EH (cell line): ENCODE measurements at regions not wholly inside any gene's neighbourhood (a gene's known extent, or its start where the extent isn't known, plus 50 kb on each side); places are given as distances from the start of the nearest gene placed in this dataset.
A peak's percentile ranks its signal among the peaks of the same experiment; 100 is the strongest.

Experiments
- DNase-seq: peaks from one replicate; pipeline ENCODE4 v3.0.0-alpha.2; 2015; ENCODE audit warnings: low read depth

DNA sequence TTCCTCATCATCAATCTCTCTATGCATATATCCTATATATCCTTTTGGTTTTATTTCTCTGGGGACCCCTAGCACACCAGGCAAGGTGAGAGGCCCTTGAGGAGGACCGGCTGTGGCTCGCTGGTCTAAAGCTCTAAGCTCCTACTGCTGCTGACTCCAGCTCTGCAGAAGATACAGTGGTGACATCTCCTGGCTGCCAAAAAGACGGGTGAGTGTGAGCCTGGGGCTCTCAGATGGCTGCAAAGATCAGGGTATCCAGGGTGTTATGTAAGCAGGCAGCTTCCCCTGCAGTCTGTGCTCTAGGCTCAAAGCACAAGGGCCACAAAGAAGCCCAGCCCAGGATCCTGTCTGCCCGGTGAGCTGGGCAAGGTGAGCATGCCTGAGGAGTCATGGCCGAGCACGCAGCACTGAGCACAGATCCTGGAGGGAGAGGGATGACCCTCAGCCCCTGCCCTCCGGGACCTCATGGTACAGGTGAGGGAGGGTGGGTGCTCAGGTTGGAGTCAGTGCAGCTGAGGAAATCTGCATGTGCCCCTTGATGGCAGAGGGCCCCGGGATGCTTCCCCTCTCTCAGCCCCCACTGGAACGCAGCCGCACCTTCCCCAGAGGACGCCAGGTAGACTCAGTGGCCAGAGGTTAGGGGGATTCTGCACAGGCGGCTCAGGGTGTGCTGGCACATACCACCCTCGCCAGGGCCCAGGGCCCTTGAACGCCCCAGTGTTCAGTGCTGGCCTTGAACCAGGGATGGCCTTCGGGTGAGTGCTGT is 95.4 kb upstream of the INSIG1 start:
- DNase-seq: no peak

DNA sequence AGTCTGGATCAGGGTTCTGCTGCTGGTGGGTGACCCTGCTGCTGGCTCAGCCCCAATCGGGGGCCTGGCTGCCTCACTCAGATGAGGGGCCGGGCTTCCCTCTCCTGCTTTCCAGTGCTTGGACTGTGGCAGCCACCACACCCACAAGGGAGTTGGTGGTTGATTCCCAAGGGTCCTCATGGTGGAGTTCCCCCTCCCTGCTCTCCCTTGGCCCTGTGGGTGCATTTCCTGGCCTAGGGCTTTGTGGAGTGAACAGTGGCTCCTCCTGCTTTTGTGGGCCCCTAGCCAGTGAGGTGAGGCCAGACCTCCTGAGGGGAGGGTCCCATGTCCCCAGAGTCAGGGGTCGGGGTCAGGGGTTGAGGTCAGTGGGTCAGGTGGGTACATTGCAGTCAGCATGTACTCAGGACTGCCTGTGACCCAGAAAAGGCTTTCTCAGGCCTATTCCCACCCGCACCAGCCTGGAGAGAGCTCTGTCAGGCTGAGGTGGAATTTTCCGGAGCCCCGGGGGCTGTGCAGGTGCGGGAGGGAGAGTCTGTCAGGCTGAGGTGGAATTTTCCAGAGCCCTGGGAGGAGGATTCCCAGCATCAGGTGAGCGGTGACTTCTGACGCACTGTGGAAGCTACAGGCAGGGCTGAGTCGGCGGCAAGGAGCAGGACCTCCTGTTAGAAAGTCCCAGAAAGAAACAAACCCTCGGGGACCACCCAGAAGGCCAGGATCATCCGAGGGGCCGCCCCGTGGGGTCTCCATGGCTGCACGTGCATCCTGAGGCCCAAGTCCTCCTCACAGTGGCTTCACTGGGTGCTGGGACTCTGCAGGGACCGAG is 94.4 kb upstream of the INSIG1 start:
- no peak for DNase-seq

DNA sequence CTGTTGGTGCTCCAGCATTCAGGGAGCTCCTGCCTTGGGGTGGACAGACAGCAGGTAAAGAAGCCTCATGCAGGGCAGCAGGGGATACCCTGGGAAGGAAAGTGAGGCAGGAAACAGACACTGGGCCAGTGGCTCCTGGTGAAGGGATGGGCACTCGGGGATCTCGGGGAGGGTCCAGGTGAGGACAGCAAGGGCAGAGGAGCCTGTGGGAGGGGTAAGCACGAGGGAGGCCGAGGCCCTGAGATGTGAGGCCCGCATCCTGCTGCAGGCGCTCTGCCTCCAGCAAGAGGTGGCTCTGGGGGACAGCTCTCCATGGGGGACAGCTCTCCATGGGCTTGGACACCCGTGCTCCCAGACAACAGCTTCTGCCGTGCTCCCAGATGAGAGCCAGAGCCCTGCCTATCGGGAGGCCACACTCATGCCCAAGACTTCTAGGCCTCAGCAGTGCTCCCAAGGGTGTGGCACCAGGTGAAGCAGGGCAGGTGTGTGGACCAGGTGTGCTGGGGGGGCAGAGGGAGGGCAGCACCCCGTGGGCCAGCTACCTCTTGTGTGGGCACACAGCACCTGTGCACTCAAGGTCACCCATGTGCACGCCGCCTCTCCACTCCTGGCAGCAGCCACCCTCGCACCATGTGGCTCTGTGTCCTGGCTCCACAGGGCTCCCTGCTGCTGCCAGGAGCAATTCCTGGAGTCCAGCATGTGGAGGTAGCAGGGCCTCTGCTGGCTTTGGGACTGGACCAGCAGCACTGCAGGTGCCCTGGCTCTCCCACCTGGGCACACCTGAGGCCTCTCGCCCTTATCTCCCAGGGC is 93.6 kb upstream of the INSIG1 start:
- no peak for DNase-seq

DNA sequence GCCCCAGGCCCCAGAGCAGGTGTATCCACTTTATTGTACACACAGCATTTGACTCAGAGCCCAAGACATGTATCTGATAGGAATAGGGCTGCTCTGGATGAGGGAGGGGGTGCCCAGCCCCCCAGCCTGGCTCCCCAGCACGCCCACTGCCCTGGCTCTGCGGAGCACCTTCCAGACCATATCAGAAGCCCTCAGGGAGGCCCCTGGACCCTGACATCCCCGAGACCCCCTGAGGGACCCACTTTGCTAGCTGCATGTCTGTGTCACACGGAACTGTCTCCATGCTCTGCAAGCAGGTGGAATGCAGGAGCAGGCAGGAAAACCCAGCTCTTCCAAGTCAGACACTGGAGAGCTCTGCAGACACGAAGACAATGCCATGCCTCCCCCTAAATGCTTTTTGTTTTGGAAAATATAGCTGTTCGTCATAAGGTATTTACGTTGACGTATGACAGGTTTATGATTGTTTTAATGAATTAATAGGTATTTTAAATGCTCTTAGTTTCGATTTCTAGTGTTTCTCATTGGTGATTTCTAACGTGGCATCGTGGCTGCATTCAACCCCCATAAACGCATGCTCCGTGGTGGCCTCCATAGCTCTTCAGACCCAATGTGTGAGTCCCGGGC is 92.8 kb upstream of the INSIG1 start:
- DNase-seq: no peak

DNA sequence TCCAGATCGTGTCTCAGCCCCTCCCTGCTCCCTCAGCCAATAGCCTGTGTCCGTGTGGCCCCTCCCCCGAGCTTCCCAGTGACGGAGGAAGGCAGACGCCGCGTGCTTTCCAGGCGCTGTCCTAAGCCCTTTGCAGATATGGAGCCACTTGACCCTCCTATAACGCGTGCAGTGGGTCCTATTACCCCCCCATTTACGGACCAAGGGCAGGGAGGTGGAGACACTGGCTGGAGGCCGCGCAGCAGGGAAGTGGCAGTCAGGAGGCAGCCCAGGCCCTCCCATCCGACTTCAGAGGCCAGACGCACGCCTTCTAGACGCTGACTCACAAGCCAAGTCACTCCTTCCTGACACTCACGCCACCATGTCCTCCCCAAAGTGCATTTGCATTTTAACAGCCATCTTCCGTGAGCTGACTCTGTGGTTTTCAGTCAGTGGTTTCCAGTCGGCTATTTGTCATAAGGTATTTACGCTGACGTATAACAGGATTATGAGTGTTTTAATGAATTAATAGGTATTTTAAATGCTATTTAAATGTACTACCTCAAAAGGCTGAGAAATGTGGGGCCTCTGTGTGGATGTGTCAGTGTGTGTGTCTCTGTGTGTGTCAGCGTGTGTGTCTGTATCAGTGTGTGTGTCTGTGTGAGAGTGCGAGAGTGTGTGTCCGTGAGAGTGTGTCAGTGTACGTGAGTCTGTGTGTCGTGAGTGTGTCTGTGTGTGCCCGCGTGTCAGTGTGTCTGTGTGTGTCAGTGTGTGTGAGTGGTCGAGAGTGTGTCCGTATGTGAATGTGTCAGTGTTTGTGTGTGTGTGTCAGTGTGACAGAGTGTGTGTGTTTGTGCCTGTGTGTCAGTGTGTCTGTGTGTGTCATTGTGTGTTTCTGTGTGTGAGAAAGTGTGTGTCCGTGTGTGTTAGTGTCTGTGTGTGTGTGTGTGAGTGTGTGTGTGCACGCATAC is 92.0 kb upstream of the INSIG1 start:
- peak; percentile 100 for DNase-seq

DNA sequence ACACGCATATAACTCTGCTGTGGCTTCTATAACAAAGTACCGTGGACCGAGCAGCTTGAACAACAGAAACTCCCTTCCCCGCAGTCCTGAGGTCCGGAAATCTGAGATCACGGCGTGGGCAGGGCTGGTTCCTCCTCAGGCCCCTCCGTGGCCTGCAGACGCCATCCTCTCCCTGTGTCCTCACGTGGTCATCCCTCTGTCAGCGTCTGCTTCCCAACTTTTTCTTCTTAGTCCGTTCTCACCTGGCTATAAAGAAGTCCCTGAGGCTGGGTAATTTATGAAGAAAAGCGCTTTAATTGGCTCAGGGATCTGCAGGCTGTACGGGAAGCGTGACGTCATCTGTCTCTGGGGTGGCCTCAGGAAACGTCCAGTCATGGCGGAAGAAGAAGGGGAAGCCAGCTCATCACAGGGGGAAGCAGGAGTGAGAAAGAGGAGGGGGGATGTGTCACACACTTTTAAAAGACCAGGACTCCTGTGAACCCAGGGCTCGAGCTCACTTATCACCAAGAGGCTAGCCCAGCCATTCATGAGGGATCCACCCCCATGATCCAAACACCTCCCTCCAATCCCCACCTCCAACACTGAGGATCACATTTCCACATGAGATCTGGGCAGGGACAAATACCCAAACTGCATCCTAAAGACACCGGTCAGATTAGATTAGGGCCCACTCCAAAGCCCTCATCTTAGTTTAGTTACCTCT is 91.2 kb upstream of the INSIG1 start:
- DNase-seq: peak; percentile 81

DNA sequence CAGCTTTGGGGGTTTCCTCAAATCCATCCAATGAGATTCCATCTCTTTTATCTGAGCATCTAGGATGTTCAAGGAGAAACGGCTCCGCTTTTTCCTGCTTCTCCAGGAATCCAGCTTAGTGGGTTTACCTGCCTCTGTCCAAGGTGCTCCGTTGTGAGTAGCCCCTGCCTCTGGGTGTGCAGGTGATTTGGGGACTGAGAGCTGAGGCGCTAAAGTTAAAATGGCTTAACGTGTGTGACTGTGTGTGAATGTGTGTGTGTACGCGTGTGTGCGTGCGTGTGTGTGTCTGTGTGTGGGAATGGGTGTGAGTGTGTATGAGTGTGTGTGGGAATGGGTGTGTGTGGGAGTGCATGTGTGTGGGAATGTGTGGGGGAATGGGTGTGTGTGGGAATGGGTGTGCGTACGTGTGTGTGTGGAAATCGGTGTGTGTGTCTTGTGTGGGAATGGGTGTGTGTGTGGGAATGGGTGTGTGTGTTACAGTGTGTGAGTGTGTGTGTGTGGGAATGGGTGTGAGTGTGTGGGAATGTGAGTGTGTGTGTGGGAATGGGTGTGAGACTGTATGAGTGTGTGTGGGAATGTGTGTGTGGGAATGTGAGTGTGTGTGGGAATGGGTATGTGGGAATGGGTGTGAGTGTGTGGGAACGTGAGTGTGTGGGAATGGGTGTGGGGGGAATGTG is 90.2 kb upstream of the INSIG1 start:
- no peak for DNase-seq

DNA sequence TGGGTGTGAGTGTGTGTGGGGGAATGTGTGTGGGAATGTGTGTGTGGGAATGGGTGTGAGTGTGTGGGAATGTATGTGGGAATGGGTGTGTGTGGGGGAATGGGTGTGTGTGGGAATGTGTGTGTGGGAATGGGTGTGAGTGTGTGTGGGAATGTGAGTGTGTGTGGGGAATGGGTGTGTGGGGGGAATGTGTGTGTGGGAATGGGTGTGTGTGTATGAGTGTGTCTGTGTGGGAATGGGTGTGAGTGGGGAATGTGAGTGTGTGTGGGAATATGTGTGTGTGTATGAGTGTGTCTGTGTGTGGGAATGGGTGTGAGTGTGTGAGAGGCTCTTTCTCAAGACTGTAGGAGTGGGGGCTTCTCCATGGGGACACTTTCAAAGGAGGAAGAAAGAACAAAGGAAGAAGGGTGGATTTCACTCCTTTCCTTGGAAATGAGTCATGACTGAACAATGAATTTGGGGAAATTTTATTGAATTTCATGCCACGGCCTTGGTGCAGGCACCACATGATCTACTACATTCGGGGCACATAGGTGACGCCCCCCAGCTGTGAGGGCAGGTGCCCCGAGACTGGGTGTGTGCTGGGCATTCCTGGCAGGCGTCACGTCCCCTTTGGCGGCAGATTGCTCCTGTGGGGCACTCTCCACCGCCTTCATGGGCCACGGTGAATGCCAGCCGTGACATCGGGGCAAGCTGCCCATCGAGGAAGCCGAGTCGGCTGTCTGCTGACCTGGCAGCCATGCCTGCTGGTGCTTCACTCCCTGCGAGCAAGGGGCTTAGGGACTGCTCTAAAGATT is 88.8 kb upstream of the INSIG1 start:
- DNase-seq: peak; percentile 58

DNA sequence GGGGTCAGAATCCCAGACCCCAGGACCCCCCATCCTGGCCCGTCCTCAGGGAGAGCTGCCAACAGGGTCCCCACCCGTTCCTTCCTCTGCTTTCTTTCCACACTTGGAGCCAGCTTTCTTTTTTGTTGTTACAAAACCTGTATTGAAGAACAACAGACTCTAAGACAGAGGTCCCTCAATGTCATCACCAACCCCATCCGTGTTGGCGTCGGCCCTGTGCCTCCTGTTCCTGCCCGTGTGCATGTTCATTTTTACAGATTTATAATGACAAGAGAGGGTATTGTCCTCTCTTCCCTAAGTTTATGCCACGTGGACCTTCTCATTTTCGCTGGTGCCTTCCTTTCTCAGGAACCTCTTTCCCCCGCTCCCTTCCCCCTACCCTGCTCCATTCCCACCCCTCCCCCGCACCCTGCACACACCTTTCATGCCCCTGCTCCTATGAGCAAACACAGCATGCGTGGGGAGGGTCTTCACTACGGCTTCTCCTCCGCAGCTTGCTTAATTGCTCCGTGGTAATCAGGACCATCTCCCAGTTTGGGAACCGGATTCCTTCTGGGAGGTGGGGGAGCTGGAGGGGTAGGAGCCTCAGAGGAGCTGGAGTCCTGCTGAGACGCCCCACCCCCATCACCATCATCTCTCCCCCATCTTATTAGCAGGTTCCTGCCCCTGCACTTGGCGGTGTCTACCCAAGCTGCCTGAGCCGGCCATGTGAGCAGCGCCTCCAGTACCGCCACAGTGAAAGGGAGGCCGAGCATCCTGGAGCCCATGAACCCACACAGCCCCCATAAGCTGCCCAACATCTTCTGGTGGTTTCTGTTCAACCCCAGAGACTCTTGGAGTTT is 88.0 kb upstream of the INSIG1 start:
- DNase-seq: no peak

DNA sequence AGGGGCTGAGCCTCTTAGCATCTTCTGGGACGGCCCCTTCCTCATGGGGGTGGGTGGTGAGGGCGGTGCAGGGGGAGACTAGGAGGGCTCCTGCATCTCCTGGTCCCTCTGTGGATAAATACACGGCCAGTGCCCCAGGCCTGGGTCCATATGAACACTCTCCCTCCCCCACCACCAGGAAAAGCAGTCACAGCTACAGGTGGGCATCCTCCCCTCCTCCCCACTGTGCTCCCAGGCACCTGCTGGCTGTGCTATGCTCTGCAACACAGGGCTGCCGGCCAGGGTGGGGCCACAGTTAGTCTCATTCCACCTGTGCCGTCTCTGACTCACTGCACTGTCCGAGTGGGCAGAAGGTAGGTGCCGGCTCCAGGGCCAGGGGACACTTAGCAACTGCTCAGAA is 87.3 kb upstream of the INSIG1 start:
- DNase-seq: no peak

DNA sequence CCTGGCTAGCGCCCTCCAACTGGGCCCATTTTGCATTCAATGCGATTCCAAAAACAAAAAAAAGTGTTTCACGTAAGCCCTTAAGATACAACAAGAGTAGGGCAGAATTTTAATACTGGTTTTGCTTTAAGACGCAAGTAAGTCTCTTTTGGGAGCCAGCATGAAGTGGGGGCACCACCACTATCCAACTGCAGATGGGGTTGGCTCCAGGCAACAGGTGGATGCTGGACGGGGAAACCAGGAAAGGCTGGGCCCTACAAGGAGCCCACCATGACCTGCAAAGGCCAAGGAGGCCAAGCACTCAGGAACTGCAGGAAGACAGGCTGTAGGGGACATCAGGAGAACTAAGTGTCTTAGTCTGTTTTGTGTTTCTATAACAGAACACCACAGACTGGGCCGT is 86.5 kb upstream of the INSIG1 start:
- DNase-seq: no peak

DNA sequence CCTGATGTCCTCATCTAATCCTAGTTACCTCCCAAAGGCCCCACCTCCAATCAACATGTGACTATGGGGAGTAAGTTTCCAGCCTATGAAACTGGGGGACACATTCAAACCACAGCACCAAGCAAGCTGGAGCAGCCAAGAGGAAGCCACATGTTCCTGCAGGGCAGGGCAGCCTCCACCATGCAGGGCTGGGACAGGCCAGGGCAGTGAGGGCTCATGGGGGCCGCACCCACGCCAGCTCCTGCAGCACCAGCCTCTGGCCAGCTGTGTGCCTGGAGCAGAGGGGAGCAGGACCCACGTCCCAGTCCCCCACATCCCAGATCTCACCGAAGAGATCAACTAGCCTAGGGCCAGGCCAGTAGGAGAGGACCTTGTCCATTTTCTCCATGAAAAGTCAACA is 85.9 kb upstream of the INSIG1 start:
- DNase-seq: no peak

DNA sequence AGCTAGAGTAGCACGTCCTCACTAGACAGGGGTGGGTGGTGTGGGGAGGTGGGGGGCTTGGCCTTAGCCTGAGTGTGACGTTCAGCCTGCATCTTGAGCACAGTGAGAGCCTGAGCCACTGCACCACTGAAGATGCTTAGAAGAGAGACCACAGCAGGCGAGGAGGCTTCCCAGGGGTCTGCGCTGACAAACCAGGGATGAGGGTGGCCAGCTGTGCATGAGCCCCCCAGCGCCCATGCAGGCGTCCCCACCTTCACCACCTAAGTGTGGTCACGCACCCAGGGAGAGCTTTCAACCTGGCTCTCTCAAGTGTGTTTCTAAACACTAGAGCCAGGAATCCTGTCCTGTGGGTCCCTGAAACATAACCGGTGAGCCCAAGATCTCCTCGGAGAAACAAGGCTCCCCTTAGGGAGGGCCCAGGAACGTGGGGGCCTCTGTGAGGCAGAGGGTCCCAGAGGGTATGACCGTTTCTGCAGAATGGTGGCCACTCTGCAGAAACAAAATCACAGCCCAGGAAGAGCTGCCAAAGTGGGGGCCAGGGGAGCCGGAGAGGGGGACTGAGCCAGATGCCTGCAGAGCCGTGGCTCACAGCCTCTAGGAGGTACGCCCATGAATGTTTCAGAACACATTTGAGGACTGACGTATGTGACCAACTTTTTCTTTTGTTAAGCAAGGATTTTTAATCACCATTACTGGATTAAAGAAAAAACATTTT is 85.2 kb upstream of the INSIG1 start:
- DNase-seq: no peak

DNA sequence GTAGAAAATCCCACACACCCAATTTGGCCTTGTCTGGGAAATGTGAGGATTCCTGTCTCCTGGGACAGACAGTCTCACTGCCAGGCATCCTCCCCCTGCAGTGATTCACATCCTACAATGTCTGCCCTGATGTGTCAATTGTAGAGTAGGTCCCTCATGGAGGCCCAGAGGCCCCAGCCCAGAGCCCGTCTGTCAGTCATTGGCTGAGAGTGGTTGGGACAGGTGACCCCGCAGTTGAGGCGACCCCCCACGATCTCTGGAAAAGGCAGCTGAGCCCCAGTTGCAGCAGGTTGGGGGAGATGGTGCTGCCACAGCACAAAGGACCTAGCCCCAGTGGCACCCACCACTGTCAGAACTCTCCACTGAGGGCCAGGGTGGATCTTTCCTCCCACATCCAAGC is 84.3 kb upstream of the INSIG1 start:
- peak; percentile 68 for DNase-seq

DNA sequence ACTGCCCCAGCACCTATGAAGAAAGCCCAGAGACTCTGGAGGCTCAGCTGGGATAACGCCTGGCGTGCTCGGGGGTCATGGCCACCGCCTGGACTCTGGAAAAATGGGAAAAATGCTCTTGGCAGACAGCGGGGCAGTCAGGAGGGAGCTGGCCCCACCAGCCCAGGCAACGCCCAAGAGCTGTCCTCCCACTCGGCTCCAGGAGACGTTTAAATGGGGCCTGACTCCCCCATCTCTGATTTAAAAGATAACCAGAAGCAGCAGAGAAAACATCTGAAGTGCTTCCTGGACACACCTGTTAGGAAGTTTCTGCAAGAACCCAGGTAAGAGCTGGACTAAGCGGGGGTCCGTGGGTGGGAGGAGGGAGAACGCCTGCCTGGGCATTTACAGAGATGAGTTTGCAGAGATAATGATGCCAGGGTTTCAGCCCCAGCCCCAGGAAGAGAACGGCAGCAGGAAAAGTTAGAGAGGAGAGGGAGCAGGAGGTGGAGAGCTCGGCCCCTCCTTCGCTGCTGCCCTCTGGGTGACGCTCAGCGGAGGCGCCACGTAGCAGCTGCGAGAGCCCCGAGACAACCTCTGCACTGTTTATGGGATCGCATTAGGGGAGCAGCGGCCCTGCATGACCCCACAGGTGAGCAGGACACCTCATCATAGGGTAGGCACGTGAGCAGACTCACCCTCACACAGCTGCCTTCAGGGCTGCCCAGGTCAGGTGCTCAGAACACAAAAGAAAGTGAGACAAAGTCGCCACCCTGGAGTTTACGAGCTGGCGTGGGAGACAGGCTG is 83.5 kb upstream of the INSIG1 start:
- peak; percentile 66 for DNase-seq

DNA sequence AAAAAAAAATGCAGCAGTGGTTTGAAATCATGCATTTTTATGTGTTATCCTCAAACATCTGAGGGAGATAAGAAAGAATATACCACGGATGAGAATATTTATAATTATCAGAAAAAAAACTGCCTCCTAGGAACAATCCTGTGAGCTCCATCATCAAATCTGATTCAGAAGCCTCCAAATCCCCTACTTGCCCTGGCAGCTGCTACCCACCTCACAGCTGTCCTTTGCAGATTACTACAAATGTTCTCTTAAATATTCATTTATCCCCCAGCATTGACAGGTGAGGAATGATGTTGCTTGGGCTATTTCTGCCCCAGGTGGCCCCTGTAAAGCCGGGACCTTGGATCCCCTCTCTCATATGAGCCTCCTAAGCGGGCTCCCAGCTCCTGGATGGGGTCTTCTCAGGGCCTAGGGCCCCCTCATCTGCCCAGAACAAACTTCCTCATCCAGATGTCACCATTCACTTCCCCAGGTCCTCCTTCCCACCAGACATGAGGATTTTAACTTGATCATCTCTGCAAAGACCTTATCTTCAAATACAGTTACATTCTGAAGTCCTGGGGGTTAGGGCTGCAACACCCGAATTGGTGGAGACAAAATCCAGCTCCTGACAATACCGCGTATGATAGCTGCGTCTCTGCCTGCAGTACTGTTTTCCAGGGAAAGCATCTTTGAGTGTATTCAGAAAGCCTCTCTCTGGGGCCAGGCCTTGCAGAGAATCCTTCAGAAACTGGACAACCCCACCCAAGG is 81.9 kb upstream of the INSIG1 start:
- no peak for DNase-seq
